ENCODE measurements at regions not wholly inside any gene's neighbourhood (a gene's known extent, or its start where the extent isn't known, plus 50 kb on each side); places are given as distances from the start of the nearest gene placed in this dataset.

DNA sequence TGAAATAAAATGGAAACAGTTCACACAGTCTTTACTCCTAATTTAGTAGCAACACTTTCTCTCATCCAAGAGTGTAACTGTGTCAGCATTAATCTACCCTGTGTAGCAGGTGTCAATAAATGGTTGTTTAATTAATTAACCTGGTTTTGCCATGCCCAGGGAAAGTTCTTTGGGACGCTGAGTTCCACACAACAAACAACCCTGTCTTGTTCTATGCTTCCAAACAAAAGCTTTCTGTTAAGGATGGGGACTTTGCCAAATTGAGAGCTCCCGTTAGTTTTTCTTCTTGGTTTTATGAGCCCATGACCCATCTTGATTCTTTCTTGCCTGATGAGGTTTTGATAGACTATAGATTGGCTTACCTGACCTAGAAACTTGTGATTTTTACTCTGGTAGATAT, 530.1 kb downstream of the KCNJ2 start:
- Histone ChIP-seq H3K27me3 (ENCODE audit: low read length) (no peaks in the 10 kb centered on the region), H3K4me2 (ENCODE audit: low read depth, low read length, poor library complexity, severe bottlenecking) (no peak overlapping the region)
- TF ChIP-seq, protein P1, sequence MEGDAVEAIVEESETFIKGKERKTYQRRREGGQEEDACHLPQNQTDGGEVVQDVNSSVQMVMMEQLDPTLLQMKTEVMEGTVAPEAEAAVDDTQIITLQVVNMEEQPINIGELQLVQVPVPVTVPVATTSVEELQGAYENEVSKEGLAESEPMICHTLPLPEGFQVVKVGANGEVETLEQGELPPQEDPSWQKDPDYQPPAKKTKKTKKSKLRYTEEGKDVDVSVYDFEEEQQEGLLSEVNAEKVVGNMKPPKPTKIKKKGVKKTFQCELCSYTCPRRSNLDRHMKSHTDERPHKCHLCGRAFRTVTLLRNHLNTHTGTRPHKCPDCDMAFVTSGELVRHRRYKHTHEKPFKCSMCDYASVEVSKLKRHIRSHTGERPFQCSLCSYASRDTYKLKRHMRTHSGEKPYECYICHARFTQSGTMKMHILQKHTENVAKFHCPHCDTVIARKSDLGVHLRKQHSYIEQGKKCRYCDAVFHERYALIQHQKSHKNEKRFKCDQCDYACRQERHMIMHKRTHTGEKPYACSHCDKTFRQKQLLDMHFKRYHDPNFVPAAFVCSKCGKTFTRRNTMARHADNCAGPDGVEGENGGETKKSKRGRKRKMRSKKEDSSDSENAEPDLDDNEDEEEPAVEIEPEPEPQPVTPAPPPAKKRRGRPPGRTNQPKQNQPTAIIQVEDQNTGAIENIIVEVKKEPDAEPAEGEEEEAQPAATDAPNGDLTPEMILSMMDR (IDR thresholded peaks at IDR 0.05; ENCODE audit: insufficient read depth, low read length, poor library complexity, severe bottlenecking): no peak
- TF ChIP-seq EZH2phosphoT487 (conservative IDR thresholded peaks at IDR 0.05; ENCODE audit: low read length): no peak

DNA sequence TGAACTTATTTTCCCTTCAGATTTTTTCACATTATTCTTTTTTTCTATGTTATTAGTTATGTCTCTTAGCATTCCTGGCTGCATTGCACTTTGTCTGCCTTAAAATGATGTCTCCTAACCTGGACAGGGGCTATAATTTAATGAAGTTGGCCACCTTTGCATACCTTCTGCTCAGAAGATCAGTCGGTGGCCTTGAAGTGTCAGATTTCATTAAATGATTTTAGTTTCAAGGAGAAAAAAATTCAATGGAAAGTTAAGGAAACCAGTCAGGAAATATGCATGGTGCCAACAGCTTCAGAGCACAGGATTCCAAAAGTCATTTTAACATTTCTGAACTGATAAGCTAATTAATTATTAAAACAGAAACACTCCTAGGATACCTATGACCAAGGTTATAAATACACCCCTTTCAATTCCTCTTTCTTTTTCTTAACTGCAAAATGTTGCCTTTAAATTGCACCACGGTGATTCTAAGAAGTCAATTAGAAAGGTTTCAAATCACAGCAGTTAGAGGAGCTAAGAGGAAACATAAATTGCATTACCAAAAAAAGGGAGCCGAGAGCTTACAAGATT, 533.4 kb downstream of the KCNJ2 start:
- H3K27me3 ChIP-seq (ENCODE audit: low read length): no peaks in the 10 kb centered on the region
- H3K36me3 ChIP-seq (ENCODE audit: low read length): no peaks in the 10 kb centered on the region
- H3K9me3 ChIP-seq (ENCODE audit: insufficient read depth, low read length): no peaks in the 10 kb centered on the region
- no peak overlapping the region for H3K4me2 ChIP-seq (ENCODE audit: low read depth, low read length, poor library complexity, severe bottlenecking)
- no peaks in the 10 kb centered on the region for H3K79me2 ChIP-seq (ENCODE audit: insufficient read depth, low read length)
- no peaks in the 10 kb centered on the region for H3F3A ChIP-seq (ENCODE audit: insufficient read depth)
- H3K9me2 ChIP-seq (replicated peaks; ENCODE audit: insufficient read depth, low read length): no peaks in the 10 kb centered on the region
- H3K9ac ChIP-seq (ENCODE audit: low read length): no peak overlapping the region
- no peaks in the 10 kb centered on the region for H4K20me1 ChIP-seq (ENCODE audit: low read depth, low read length)
- TF ChIP-seq, protein P1 (IDR thresholded peaks at IDR 0.05; ENCODE audit: insufficient read depth, low read length, poor library complexity, severe bottlenecking): no peak
- no peak for TF ChIP-seq EZH2phosphoT487 (conservative IDR thresholded peaks at IDR 0.05; ENCODE audit: low read length)
- H3K4me3 ChIP-seq (ENCODE audit: insufficient read depth, low read length, poor library complexity, severe bottlenecking): no peak overlapping the region
- H2AFZ ChIP-seq (ENCODE audit: low read depth, low read length, severe bottlenecking): no peak overlapping the region
- H3K27ac ChIP-seq (ENCODE audit: low read depth, low read length): no peak overlapping the region

More for the DNA sequence above, 530.1 kb downstream of the KCNJ2 start:
- no peak overlapping the region for H3K27ac ChIP-seq (ENCODE audit: low read depth, low read length)
- H3K9ac ChIP-seq (ENCODE audit: low read length): no peak overlapping the region
- no peaks in the 10 kb centered on the region for H3F3A ChIP-seq (ENCODE audit: insufficient read depth)
- H3K4me3 ChIP-seq (ENCODE audit: insufficient read depth, low read length, poor library complexity, severe bottlenecking): no peak overlapping the region
- no peaks in the 10 kb centered on the region for H3K36me3 ChIP-seq (ENCODE audit: low read length)
- H4K20me1 ChIP-seq (ENCODE audit: low read depth, low read length): no peaks in the 10 kb centered on the region
- H3K79me2 ChIP-seq (ENCODE audit: insufficient read depth, low read length): no peaks in the 10 kb centered on the region
- no peaks in the 10 kb centered on the region for H3K9me3 ChIP-seq (ENCODE audit: insufficient read depth, low read length)
- H2AFZ ChIP-seq (ENCODE audit: low read depth, low read length, severe bottlenecking): no peak overlapping the region
- H3K9me2 ChIP-seq (replicated peaks; ENCODE audit: insufficient read depth, low read length): no peaks in the 10 kb centered on the region

DNA sequence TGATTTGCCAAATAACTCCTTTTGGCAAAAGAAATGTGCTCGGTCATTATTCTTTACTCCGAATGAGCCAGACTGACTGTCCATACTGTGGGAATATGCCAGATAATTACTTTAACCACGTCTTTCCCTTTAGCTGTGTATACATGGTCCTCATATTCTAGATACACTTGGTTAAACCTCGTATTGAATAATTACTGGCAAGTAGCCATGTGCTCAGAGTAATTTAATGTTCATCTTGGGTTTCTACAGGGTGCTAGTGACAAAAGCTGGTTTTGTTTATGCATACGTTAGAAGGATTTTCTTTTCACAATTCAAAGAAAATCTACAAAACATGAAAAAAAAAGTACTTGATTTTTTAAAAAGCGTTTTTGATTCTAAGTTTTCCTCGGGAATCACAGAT, 540.3 kb downstream of the KCNJ2 start:
- no peaks in the 10 kb centered on the region for H3K36me3 ChIP-seq (ENCODE audit: low read length)
- no peak overlapping the region for H3K27ac ChIP-seq (ENCODE audit: low read depth, low read length)
- H3K79me2 ChIP-seq (ENCODE audit: insufficient read depth, low read length): no peaks in the 10 kb centered on the region
- no peaks in the 10 kb centered on the region for H3K9me2 ChIP-seq (replicated peaks; ENCODE audit: insufficient read depth, low read length)
- H3K27me3 ChIP-seq (ENCODE audit: low read length): no peaks in the 10 kb centered on the region
- TF ChIP-seq, protein P1 (IDR thresholded peaks at IDR 0.05; ENCODE audit: insufficient read depth, low read length, poor library complexity, severe bottlenecking): no peak
- TF ChIP-seq EZH2phosphoT487 (conservative IDR thresholded peaks at IDR 0.05; ENCODE audit: low read length): no peak
- no peak overlapping the region for H3K9ac ChIP-seq (ENCODE audit: low read length)
- no peak overlapping the region for H3K4me3 ChIP-seq (ENCODE audit: insufficient read depth, low read length, poor library complexity, severe bottlenecking)
- H3K9me3 ChIP-seq (ENCODE audit: insufficient read depth, low read length): no peaks in the 10 kb centered on the region
- no peak overlapping the region for H2AFZ ChIP-seq (ENCODE audit: low read depth, low read length, severe bottlenecking)
- H4K20me1 ChIP-seq (ENCODE audit: low read depth, low read length): no peaks in the 10 kb centered on the region
- no peak overlapping the region for H3K4me2 ChIP-seq (ENCODE audit: low read depth, low read length, poor library complexity, severe bottlenecking)
- no peaks in the 10 kb centered on the region for H3F3A ChIP-seq (ENCODE audit: insufficient read depth)
